Mesothelial cell of epicardium (in vitro differentiated cells): ENCODE measurements at regions not wholly inside any gene's neighbourhood (a gene's known extent, or its start where the extent isn't known, plus 50 kb on each side); places are given as distances from the start of the nearest gene placed in this dataset.
"Not testable (repeated sequence)": the region's sequence is repeated elsewhere in the genome, so short reads cannot be mapped to it uniquely, and the experiment has no call there.

Source experiments
- DNase-seq, 2 experiments: peaks; one replicate each; pipeline ENCODE4 v3.0.0; 2021; ENCODE audit warnings: low spot score in 2 of 2; ENCODE audit not compliant: unreplicated experiment in 2 of 2
- H3K27ac Mint-ChIP-seq: 2 replicates; pipeline ENCODE4 v1.8.0; 2021; ENCODE audit warnings: mixed read lengths
- H3K27me3 Mint-ChIP-seq: 2 replicates; pipeline ENCODE4 v1.8.0; 2021; ENCODE audit warnings: low read depth, mixed read lengths
- H3K36me3 Mint-ChIP-seq: 2 replicates; pipeline ENCODE4 v1.8.0; 2021; ENCODE audit warnings: mixed read lengths
- H3K4me1 Mint-ChIP-seq: 2 replicates; pipeline ENCODE4 v1.8.0; 2021; ENCODE audit warnings: mixed read lengths
- H3K4me3 Mint-ChIP-seq: 2 replicates; pipeline ENCODE4 v1.8.0; 2021; ENCODE audit warnings: mild to moderate bottlenecking, moderate library complexity, mixed read lengths
- H3K9me3 Mint-ChIP-seq: 2 replicates; pipeline ENCODE4 v1.8.0; 2021; ENCODE audit warnings: mixed read lengths
- CTCF ChIP-seq: fragments of 200-600 bp; sonication (generic); IDR thresholded peaks from one replicate; pipeline ENCODE4 v1.5.0; 2021; ENCODE audit warnings: antibody characterized with exemption; ENCODE audit not compliant: unreplicated experiment

DNA sequence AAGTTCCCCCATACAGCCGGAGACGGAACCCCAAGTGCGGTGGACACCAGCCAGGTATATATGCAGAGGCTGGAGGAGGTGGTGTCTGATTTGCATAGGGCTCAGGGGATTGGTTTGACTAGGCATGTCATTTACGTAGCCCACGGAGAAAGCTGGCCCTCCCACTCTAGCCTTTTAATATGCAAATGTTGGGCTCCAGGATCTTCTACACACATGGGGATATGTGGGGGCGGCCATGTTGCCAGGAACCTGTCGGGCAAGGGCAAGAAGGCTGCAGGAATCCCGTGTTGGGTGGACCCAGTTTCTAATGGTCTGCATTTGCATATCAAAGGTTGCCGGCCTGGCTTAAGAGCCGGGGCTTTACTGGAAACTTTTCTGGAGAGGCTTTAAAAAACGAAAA, 57.4 kb downstream of the FTHL17 start:
- peaks cover 41% of the 10 kb centered on the region for H3K9me3 Mint-ChIP-seq
- DNase-seq, H3K4me3 Mint-ChIP-seq, H3K4me1 Mint-ChIP-seq, H3K27ac Mint-ChIP-seq, H3K36me3 Mint-ChIP-seq, H3K27me3 Mint-ChIP-seq: not testable (repeated sequence)

DNA sequence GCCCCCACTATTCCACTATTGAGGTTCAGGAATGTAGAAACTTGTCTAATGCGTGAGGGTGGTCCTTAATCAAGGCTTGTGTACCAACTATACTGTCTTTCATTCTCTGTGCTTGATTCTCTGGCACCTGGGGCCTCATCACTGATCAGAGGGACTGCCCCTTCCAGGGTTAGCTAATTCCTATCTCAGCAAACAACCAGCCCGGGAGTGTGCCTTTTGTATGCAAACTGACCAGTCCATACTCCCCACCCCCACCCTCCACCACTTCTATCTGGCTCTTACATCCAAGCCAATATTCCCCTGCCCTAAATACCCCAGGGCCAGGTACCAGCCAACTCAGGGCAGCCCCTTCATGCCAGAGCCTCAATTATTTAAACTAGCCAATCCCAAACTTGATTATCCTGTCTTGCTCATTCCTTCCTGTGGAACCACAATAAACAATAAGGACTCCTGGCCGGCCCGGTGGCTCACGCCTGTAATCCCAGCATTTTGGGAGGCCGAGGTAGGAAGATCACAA, 59.3 kb downstream of the FTHL17 start:
- Mint-ChIP-seq H3K4me1 (no peaks in the 10 kb centered on the region), H3K27ac (no peak overlapping the region), H3K9me3 (peaks cover 36% of the 10 kb centered on the region), H3K27me3 (no peaks in the 10 kb centered on the region), H3K4me3 (no peak overlapping the region), H3K36me3 (no peaks in the 10 kb centered on the region)
- no peak for TF ChIP-seq CTCF
- DNase-seq, result no peak

- peaks cover 3% of the 10 kb centered on the region for H3K27me3 Mint-ChIP-seq
- DNase-seq, result no peak
- H3K4me1 Mint-ChIP-seq, result no peaks in the 10 kb centered on the region
- no peak for TF ChIP-seq CTCF
- no peak overlapping the region for H3K27ac Mint-ChIP-seq
- no peaks in the 10 kb centered on the region for H3K36me3 Mint-ChIP-seq
- H3K9me3 Mint-ChIP-seq, result peaks cover 40% of the 10 kb centered on the region
- H3K4me3 Mint-ChIP-seq, result no peak overlapping the region
Measured at GRCh38 chrX:31007321-31007720, 64.5 kb downstream of the FTHL17 start.

- no peak overlapping the region for H3K27ac Mint-ChIP-seq
- peaks cover 4% of the 10 kb centered on the region for H3K27me3 Mint-ChIP-seq
- no peak for TF ChIP-seq CTCF
- no peaks in the 10 kb centered on the region for H3K4me1 Mint-ChIP-seq
- H3K36me3 Mint-ChIP-seq, result no peaks in the 10 kb centered on the region
- no peak for DNase-seq
- peaks cover 40% of the 10 kb centered on the region for H3K9me3 Mint-ChIP-seq
- H3K4me3 Mint-ChIP-seq, result no peak overlapping the region
Measured at GRCh38 chrX:31006027-31006426, 65.8 kb downstream of the FTHL17 start.

DNA sequence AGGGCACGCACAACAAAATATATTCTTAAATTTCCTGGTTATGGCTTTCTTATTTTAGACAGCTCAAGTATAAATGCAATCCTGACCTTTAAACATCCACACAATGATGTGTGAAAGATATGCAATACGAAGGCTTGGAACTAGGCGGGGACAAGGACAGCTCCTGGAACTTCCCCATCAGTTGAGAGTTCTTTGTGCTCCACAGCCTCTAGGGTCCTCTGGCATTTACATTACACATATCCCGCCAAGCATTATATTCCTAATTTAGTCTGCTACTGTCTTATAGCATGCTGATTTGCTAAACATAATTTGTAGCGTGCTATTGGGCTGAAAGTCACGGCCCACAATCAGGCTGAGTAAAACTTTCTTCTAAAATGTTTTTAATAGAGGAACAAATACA, 74.4 kb downstream of the FTHL17 start:
- Mint-ChIP-seq H3K27me3 (peaks cover 2% of the 10 kb centered on the region), H3K36me3 (no peaks in the 10 kb centered on the region), H3K4me1 (peaks cover 10% of the 10 kb centered on the region), H3K9me3 (peaks cover 28% of the 10 kb centered on the region), H3K4me3 (no peak overlapping the region), H3K27ac (no peak overlapping the region)
- no peak for DNase-seq
- no peak for TF ChIP-seq CTCF

DNA sequence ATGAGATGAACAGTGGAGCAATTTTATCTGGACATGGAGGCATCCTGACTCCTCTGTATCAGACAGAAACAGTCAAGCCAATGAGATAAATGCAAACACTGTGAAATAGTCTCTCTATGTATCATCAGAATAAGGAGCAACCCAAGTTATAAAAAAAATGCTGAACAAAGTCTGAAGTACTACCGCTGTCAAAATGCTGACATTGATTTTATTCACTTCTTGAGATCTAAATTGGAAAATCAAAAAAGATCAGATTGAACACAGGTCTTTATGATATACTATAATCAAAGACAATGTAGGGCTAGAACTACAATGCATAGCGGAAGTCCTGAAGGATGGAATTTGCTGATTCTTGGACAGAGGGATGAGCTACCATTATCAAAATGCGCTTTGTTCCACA, 76.1 kb downstream of the FTHL17 start:
- Mint-ChIP-seq H3K9me3 (peaks cover 36% of the 10 kb centered on the region), H3K27me3 (no peaks in the 10 kb centered on the region), H3K4me1 (peaks cover 26% of the 10 kb centered on the region), H3K36me3 (no peaks in the 10 kb centered on the region), H3K4me3 (no peak overlapping the region), H3K27ac (no peak overlapping the region)
- TF ChIP-seq CTCF, result no peak
- DNase-seq, result no peak
